Fibroblast of pulmonary artery (primary cell): ENCODE measurements at regions not wholly inside any gene's neighbourhood (a gene's known extent, or its start where the extent isn't known, plus 50 kb on each side); places are given as distances from the start of the nearest gene placed in this dataset.
A peak's percentile ranks its signal among the peaks of the same experiment; 100 is the strongest.

ENCODE experiments used
- DNase-seq: peaks from one replicate; pipeline ENCODE4 v3.0.0-alpha.2; 2010; ENCODE audit warnings: low read depth
- H3K4me3 ChIP-seq: replicated peaks from 2 replicates; pipeline ENCODE4 v1.5.1; 2011; ENCODE audit warnings: low read depth, mild to moderate bottlenecking, control low read depth, low read length, moderate library complexity
- CTCF ChIP-seq: IDR thresholded peaks from 2 replicates; pipeline ENCODE4 v1.5.1; 2011; ENCODE audit warnings: mild to moderate bottlenecking, control low read depth, low read length, inconsistent platforms; ENCODE audit errors: missing control alignments

GRCh38 chr5:106956886-106957285 lies 713.9 kb downstream of the EFNA5 start:
- H3K4me3 ChIP-seq = no peak overlapping the region
- no peak for TF ChIP-seq CTCF
- DNase-seq = no peak

- no peak for DNase-seq
- no peak for TF ChIP-seq CTCF
- H3K4me3 ChIP-seq = no peak overlapping the region
These were observed 714.5 kb downstream of the EFNA5 start for GRCh38 chr5:106956187-106956586.

- H3K4me3 ChIP-seq = no peak overlapping the region
- TF ChIP-seq CTCF = no peak
- peak; percentile 39 for DNase-seq
These were observed 729.8 kb downstream of the EFNA5 start for GRCh38 chr5:106940986-106941385.

- no peak for TF ChIP-seq CTCF
- no peak overlapping the region for H3K4me3 ChIP-seq
These were observed 730.4 kb downstream of the EFNA5 start for GRCh38 chr5:106940301-106940846.

GRCh38 chr5:106923409-106923808 lies 747.3 kb downstream of the EFNA5 start:
- TF ChIP-seq CTCF = no peak
- DNase-seq = no peak
- no peak overlapping the region for H3K4me3 ChIP-seq

More at GRCh38 chr5:106940301-106940846, 730.4 kb downstream of the EFNA5 start:
- DNase-seq = no peak

- no peak for TF ChIP-seq CTCF
- DNase-seq = no peak
- H3K4me3 ChIP-seq = no peak overlapping the region
These were observed 749.2 kb downstream of the EFNA5 start for GRCh38 chr5:106921567-106921966.

GRCh38 chr5:106910486-106910885 lies 760.3 kb downstream of the EFNA5 start:
- DNase-seq = no peak
- H3K4me3 ChIP-seq = no peak overlapping the region
- TF ChIP-seq CTCF = no peak
